DMS153 (cell line): ENCODE measurements at regions not wholly inside any gene's neighbourhood (a gene's known extent, or its start where the extent isn't known, plus 50 kb on each side); places are given as distances from the start of the nearest gene placed in this dataset.

Experiments used
- DNase-seq: peaks from one replicate; lab custom pipeline; 2025; lab: John Stamatoyannopoulos, UW

GRCh38 chr10:2106641-2107040, 369.3 kb upstream of the ADARB2 start:
- no peak for DNase-seq

GRCh38 chr10:2099321-2099720, 362.0 kb upstream of the ADARB2 start:
- no peak for DNase-seq

- DNase-seq: no peak
Observed at GRCh38 chr10:2097937-2098336, 360.6 kb upstream of the ADARB2 start.

- no peak for DNase-seq
Observed at GRCh38 chr10:2094171-2094570, 356.8 kb upstream of the ADARB2 start.

- DNase-seq: no peak
Observed at GRCh38 chr10:2083591-2083990, 346.3 kb upstream of the ADARB2 start.

- no peak for DNase-seq
Observed at GRCh38 chr10:2081501-2081900, 344.2 kb upstream of the ADARB2 start.

GRCh38 chr10:2079603-2080078, 342.3 kb upstream of the ADARB2 start:
- DNase-seq: no peak

GRCh38 chr10:2077231-2077630, 339.9 kb upstream of the ADARB2 start:
- DNase-seq: no peak

- no peak for DNase-seq
Observed at GRCh38 chr10:2076528-2076927, 339.2 kb upstream of the ADARB2 start.

- DNase-seq: no peak
Observed at GRCh38 chr10:2067015-2067414, 329.7 kb upstream of the ADARB2 start.

- DNase-seq: no peak
Observed at GRCh38 chr10:2054728-2055127, 317.4 kb upstream of the ADARB2 start.

GRCh38 chr10:2053805-2054204, 316.5 kb upstream of the ADARB2 start:
- DNase-seq: no peak

GRCh38 chr10:2051108-2051507, 313.8 kb upstream of the ADARB2 start:
- no peak for DNase-seq

- no peak for DNase-seq
Observed at GRCh38 chr10:2049560-2049959, 312.2 kb upstream of the ADARB2 start.

- DNase-seq: no peak
Observed at GRCh38 chr10:2048337-2048973, 311.1 kb upstream of the ADARB2 start.

- DNase-seq: no peak
Observed at GRCh38 chr10:2047679-2048078, 310.4 kb upstream of the ADARB2 start.

GRCh38 chr10:2043379-2043778, 306.1 kb upstream of the ADARB2 start:
- DNase-seq: no peak

- no peak for DNase-seq
Observed at GRCh38 chr10:2038036-2038435, 300.7 kb upstream of the ADARB2 start.

- DNase-seq: no peak
Observed at GRCh38 chr10:2037246-2037645, 299.9 kb upstream of the ADARB2 start.

GRCh38 chr10:2036209-2036608, 298.9 kb upstream of the ADARB2 start:
- DNase-seq: no peak

- no peak for DNase-seq
Observed at GRCh38 chr10:2030046-2030445, 292.7 kb upstream of the ADARB2 start.

- DNase-seq: no peak
Observed at GRCh38 chr10:2026936-2027335, 289.6 kb upstream of the ADARB2 start.

GRCh38 chr10:2024750-2025149, 287.4 kb upstream of the ADARB2 start:
- peak; percentile 36 for DNase-seq

- no peak for DNase-seq
Observed at GRCh38 chr10:2023687-2024086, 286.4 kb upstream of the ADARB2 start.
